CD4-positive, alpha-beta T cell treated with Interferon alpha-2 for 1 hour (primary cell): ENCODE measurements at regions not wholly inside any gene's neighbourhood (a gene's known extent, or its start where the extent isn't known, plus 50 kb on each side); places are given as distances from the start of the nearest gene placed in this dataset.
"Not testable (repeated sequence)": the region's sequence is repeated elsewhere in the genome, so short reads cannot be mapped to it uniquely, and the experiment has no call there.

Experiments used
- DNase-seq, 2 donors: peaks; one replicate each; pipeline ENCODE4 v3.0.0-alpha.2; 2020 to 2022

- not testable (repeated sequence) for DNase-seq
Measured at GRCh38 chr2:132273585-132273984, 111.8 kb upstream of the ANKRD30BL start.

DNA sequence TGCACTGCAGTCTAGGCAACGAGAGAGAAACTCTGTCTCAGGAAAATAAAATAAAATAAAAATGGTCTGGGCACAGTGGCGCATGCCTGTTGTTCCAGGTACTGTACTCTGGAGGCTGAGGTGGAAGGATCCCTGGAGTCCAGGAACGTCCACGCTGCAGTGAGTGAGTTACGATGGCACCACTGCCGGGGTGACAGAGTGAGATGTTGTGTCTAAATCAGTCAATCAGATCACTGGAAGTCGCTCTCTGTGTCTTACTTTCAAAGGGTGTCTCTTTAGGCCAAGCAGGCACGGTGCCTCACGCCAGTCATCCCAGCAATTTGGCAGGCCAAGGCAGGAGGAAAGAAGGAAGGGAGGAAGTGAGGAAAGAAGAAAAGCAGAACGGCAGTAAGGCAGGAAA lies 112.2 kb upstream of the ANKRD30BL start:
- no peak for DNase-seq

DNA sequence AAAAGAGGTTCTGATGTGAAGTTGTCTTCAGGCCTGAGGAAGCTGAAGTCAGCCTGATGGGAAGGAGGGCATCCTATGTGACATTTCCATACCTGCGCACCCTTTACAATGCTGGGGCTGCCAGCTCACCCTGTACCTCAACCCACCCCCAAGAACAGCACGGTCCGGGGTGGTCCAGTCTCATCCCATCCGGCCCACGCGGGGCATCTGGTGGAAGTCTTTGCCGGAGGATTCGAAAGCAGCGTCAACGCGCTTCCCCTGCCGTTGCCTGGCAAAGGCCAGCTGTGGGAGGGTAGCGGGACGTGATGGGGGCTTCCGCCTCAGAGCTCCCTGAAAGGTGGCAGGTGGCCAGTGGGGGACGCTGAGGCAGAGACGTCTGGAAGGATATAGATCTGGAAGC lies 113.6 kb upstream of the ANKRD30BL start:
- DNase-seq = no peak

- DNase-seq = no peak
Measured at GRCh38 chr2:132276571-132276981, 114.8 kb upstream of the ANKRD30BL start.

GRCh38 chr2:132278267-132278666 lies 116.5 kb upstream of the ANKRD30BL start:
- DNase-seq = no peak

GRCh38 chr2:132279344-132279743 lies 117.6 kb upstream of the ANKRD30BL start:
- DNase-seq = no peak

GRCh38 chr2:132279930-132280615 lies 118.3 kb upstream of the ANKRD30BL start:
- DNase-seq = no peak

- no peak for DNase-seq
Measured at GRCh38 chr2:132280912-132281311, 119.2 kb upstream of the ANKRD30BL start.

DNA sequence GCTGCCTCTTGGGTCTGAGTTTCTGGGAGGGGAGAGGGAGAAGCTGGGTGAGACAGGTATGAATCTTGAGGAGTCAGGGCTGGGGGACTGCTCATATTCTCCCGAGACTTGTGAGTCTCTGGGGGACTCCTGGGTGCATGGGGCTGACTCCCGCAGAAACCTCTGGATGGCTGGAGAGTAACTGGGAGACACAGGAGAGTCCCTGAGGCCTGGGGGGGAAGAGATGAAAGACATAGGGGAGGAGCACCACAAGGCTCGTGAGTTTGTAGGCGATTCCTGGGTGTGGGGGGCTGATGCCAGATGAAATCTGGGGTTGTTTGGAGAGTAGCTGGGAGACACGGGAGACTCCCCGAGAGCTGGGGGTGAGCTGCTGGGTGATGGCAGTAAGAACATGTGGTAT lies 120.4 kb upstream of the ANKRD30BL start:
- not testable (repeated sequence) for DNase-seq

DNA sequence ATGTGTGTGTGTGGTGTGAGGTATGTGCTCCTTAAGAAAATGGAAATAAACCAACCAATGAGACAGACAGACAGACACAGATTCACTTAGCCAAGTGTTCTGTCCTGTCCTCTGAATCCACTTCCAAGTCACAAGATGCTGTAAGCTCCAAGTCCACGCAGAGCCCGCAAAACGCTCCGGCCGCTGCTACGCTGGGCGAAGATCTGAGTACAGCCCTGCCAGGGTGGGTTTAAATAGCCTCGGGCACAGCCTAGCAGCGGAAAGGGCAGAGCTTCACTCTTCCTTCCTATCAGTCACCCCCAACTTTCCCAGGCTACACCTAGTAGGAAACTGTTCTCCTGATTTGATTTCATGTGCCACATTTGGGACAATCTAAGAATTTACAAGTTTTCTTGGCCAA lies 121.2 kb upstream of the ANKRD30BL start:
- DNase-seq = no peak

DNA sequence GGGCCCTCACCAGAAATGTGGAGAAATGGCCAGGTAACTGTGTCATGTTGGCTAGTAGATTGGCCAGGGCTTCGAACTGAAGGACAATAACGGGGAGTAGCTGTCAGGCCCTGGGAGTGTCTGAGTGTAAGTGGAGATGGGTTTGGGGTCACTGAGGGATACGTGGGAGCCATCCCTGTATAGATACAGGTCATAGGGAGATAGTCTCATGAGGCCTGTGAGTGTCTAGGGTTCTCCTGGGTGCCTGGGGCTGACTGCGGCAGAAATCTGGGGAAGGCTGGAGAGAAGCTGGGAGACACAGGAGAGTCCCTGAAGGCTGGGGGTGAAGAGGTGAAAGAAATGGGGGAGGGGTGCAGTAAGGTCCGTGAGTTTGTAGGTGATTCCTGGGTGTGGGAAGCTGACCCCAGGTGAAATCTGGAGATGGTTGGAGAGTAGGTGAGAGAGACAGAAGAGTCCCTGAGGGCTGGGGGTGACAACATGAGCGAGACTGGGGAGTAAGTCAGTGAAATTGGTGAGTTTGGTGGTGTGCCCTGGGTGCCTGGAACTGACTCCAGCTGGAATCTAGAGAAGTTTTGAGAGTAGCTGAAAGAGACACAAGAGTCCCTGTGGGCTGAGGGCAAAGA lies 124.6 kb upstream of the ANKRD30BL start:
- not testable (repeated sequence) for DNase-seq

DNA sequence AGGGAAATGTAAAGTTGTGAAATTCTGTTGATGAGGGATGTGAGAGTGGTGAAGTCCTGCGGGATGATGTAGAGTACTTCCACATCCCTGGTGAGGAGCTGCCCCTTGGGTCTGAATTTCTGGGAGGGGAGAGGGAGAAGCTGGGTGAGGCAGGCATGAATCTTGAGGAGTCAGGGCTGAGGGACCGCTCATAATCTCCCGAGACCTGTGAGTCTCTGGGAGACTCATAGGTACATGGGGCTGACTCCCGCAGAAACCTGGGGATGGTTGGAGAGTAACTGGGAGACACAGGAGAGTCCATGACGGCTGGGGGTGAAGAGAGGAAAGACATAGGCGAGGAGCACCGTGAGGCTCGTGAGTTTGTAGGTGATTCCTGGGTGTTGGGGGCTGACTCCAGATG lies 126.2 kb upstream of the ANKRD30BL start:
- not testable (repeated sequence) for DNase-seq

GRCh38 chr2:132289138-132289537 lies 127.4 kb upstream of the ANKRD30BL start:
- DNase-seq = not testable (repeated sequence)

DNA sequence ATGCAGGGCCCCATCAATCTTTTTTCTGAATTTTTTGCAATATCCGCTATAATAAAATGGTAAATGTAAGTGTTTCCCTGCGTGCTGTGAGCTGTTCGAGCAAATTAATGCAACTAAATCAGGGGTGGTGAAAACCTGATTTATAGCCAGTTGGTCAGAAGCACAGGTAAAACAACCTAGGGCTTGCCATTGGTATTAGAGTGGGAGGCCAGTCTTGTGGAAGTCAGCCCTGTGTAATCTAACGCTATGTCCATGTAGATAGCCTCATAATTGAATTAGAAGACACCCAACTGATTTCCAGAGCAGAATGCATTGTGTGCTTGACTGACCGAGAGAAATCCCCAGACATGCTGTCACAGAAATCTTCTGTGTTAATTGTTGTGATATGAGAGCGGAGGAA lies 126.8 kb upstream of the GPR39 start:
- not testable (repeated sequence) for DNase-seq

GRCh38 chr2:132300592-132301378 lies 115.8 kb upstream of the GPR39 start:
- DNase-seq = not testable (repeated sequence)

- not testable (repeated sequence) for DNase-seq
Measured at GRCh38 chr2:132304661-132305380, 111.8 kb upstream of the GPR39 start.

- DNase-seq = not testable (repeated sequence)
Measured at GRCh38 chr2:132307613-132308198, 108.9 kb upstream of the GPR39 start.

DNA sequence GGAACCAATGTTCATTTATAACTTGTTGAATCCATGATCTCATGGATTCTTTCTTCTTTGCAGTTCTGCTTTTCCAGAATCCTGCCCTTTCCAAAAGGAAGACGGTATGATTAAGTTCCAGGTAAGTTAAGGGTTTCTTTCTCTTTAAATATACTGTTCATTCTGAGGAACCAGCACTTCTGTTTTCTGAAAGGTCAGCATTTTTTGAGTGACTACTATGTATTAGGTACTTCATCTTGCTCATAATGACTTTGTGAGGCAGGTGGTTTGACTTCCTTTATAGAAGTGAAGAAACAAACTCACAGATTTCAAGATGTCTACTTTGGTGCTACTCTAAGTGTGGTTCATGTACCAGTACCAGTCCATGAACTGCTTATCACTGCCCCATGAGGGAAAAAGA lies 107.4 kb upstream of the GPR39 start:
- DNase-seq = not testable (repeated sequence)

DNA sequence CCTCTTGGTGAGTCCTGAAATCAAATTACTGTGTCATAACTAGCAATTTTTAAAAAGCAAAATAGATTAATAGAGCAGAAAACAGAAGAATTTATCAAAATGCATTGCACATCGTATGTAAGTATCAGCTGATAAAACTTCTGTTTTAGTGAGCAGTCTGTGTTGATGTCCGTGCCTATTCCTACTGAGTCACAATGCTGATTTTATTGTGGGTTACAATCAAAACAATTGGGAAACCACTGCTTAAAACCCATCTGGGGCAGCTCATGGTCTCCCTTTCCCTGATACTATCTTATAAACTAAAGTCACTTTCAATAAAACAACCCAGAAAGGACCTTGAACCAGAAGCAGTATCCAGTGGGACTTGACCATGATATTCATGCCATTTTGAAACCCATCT lies 101.1 kb upstream of the GPR39 start:
- DNase-seq = not testable (repeated sequence)

GRCh38 chr2:132317026-132317680 lies 99.5 kb upstream of the GPR39 start:
- not testable (repeated sequence) for DNase-seq

DNA sequence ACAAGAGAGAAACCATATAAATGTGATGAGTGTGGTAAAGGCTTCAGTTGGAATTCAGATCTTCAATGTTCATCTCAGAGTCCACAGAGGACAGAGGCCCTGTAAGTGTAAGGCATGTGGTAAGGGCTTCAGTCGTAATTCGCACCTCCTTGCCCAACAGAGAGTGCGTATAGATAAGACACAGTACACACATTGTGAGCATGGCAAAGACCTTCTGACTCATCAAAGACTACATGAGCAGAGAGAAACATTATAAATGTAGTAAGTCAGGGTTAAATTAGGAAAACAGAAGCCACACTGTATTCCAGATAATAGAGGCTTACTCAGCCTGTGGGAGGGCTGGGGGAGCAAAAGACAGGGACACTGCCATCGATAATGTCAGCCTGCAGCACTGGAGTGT lies 98.1 kb upstream of the GPR39 start:
- DNase-seq = not testable (repeated sequence)

DNA sequence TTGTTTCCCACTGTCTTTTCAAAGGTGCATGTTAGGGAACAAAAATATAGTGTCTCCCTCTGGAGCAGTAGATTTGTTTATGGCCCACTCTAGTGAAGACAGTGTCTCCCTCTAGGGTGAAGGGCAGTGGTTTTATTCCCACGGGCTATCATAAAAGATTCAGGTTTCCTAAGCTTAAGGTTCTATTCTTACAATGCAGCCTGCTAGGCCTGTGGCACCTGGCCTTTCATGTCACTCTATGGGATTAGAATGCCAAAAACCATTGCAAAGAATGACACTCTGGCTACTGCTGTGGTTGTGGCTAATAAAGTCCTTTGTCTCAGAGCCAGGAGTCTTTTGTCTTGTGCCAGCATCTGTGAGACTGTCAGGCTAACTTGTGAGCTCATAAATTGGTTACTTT lies 92.6 kb upstream of the GPR39 start:
- DNase-seq = not testable (repeated sequence)
